Endothelial cell of umbilical vein (primary cell): ENCODE measurements at regions not wholly inside any gene's neighbourhood (a gene's known extent, or its start where the extent isn't known, plus 50 kb on each side); places are given as distances from the start of the nearest gene placed in this dataset.

Experiments
- BruUV-seq: library from RNA; stranded (reverse); fragments of 400-500 nt; replicated peaks from 2 replicates; lab custom pipeline; 2021; lab: Mats Ljungman, UMichigan
- CTCF ChIA-PET: fragments of 300-600, 350-600 bp; sonication (Branson Sonifier 250); formaldehyde crosslinking; loops from one replicate; lab custom pipeline; 2021; ENCODE audit warnings: antibody characterized with exemption, inconsistent platforms; lab: Charles Lee
- POLR2A ChIA-PET: fragments of 300-600, 350-600 bp; sonication (Branson Sonifier 250); formaldehyde crosslinking; loops from one replicate; lab custom pipeline; 2021; ENCODE audit warnings: antibody characterized with exemption, inconsistent platforms; lab: Charles Lee
- DNase-seq: peaks from one replicate; pipeline ENCODE4 v3.0.0-alpha.2; 2011; ENCODE audit warnings: low read depth, low spot score
- FAIRE-seq: peaks from 2 replicates; lab custom pipeline; 2011; peaks lifted over from hg19 to GRCh38; lab: Jason Lieb, UNC
- H2AFZ ChIP-seq: 2 replicates; pipeline ENCODE4 v1.6.0; 2012; ENCODE audit warnings: low read depth, low read length, control low read depth, inconsistent platforms
- H3K27ac ChIP-seq: 2 replicates; pipeline ENCODE4 v1.5.1; 2011; ENCODE audit warnings: low read depth, mild to moderate bottlenecking, control low read depth, low read length, moderate library complexity; ENCODE audit not compliant: insufficient read depth
- H3K27me3 ChIP-seq, 2 experiments: 2 replicates each; pipeline versions ENCODE4 v1.6.0 to v1.6.1; 2011; ENCODE audit warnings: low read length in 2 of 2, mixed read lengths in 1 of 2; ENCODE audit not compliant: control insufficient read depth in 2 of 2, insufficient read depth in 2 of 2
- H3K36me3 ChIP-seq, 2 experiments: 2 replicates in 1 of 2; 3 replicates in 1 of 2; pipeline ENCODE4 v1.5.1; 2011; ENCODE audit warnings: low read length in 2 of 2, mild to moderate bottlenecking in 1 of 2, moderate library complexity in 1 of 2; ENCODE audit not compliant: control insufficient read depth in 2 of 2, insufficient read depth in 2 of 2; ENCODE audit errors: extremely low read depth in 1 of 2
- H3K4me1 ChIP-seq: 3 replicates; pipeline ENCODE4 v1.5.1; 2011; ENCODE audit warnings: mild to moderate bottlenecking, low read length; ENCODE audit not compliant: control insufficient read depth, insufficient read depth; ENCODE audit errors: extremely low read depth
- H3K4me2 ChIP-seq: 2 replicates; pipeline ENCODE4 v1.6.1; 2011; ENCODE audit warnings: low read length, control low read depth, mixed read lengths; ENCODE audit not compliant: insufficient read depth
- H3K4me3 ChIP-seq, 3 experiments: fragments of 200-600 bp in 1 of 3; sonication (generic), shearing (Covaris generic) in 1 of 3; replicated peaks in 1 of 3; 2 replicates each; pipeline ENCODE4 v1.5.1; 2011 to 2016; ENCODE audit warnings: control low read depth in 3 of 3, low read length in 3 of 3, mild to moderate bottlenecking in 2 of 3, inconsistent platforms in 1 of 3, low read depth in 1 of 3, moderate library complexity in 1 of 3; ENCODE audit not compliant: insufficient read depth in 1 of 3
- H3K79me2 ChIP-seq: 2 replicates; pipeline ENCODE4 v1.6.0; 2012; ENCODE audit warnings: low read length, inconsistent platforms; ENCODE audit not compliant: control insufficient read depth, insufficient read depth
- H3K9ac ChIP-seq: replicated peaks from 2 replicates; pipeline ENCODE3; 2011; ENCODE audit warnings: low read length, control low read depth; ENCODE audit not compliant: insufficient read depth; ENCODE audit errors: extremely low read depth
- H3K9me1 ChIP-seq: replicated peaks from 3 replicates; pipeline ENCODE4 v1.6.0; 2011; ENCODE audit warnings: mild to moderate bottlenecking, low read length; ENCODE audit not compliant: control insufficient read depth, insufficient read depth; ENCODE audit errors: extremely low read depth
- H3K9me3 ChIP-seq: replicated peaks from 2 replicates; pipeline ENCODE4 v1.5.1; 2012; ENCODE audit warnings: low read length, inconsistent platforms; ENCODE audit not compliant: control insufficient read depth, insufficient read depth
- H4K20me1 ChIP-seq: replicated peaks from 2 replicates; pipeline ENCODE3; 2011; ENCODE audit warnings: mild to moderate bottlenecking, low read length; ENCODE audit not compliant: control insufficient read depth, insufficient read depth; ENCODE audit errors: extremely low read depth
- EZH2 ChIP-seq: IDR thresholded peaks from 2 replicates; pipeline ENCODE4 v1.6.1; 2012; ENCODE audit warnings: borderline replicate concordance, low read depth, mild to moderate bottlenecking, moderate library complexity, low read length, inconsistent platforms; ENCODE audit not compliant: severe bottlenecking
- FOS ChIP-seq: IDR thresholded peaks from 2 replicates; pipeline ENCODE4 v1.6.1; 2011; ENCODE audit warnings: mild to moderate bottlenecking, low read length, moderate library complexity, borderline replicate concordance; ENCODE audit not compliant: insufficient read depth
- GATA2 ChIP-seq: IDR thresholded peaks from 2 replicates; pipeline ENCODE4 v1.7.0; 2011; ENCODE audit warnings: low read depth, mild to moderate bottlenecking, moderate library complexity, mixed read lengths, low read length; ENCODE audit not compliant: insufficient read length, insufficient read depth
- JUN ChIP-seq: IDR thresholded peaks from 2 replicates; pipeline ENCODE4 v1.6.1; 2011; ENCODE audit warnings: borderline replicate concordance, low read depth; ENCODE audit not compliant: insufficient read length, insufficient read depth
- MYC ChIP-seq: IDR thresholded peaks from one replicate; pipeline ENCODE4 v1.6.1; 2011; ENCODE audit warnings: mild to moderate bottlenecking, low read depth, low read length
- POLR2A ChIP-seq: IDR thresholded peaks from 2 replicates; pipeline ENCODE4 v1.6.1; 2012; ENCODE audit warnings: low read depth, mild to moderate bottlenecking, control low read depth, low read length
- POLR2AphosphoS5 ChIP-seq: IDR thresholded peaks from 2 replicates; pipeline ENCODE4 v1.6.1; 2012; ENCODE audit warnings: low read depth, mild to moderate bottlenecking, control low read depth, low read length, moderate library complexity; ENCODE audit not compliant: insufficient read depth
- dilution Hi-C: fragments of 300-500 bp; cut with MboI; formaldehyde crosslinking; loops from one replicate; pipeline ENCODE4 v1.15.0; 2019; ENCODE audit warnings: low sequenced_read_pairs; ENCODE audit not compliant: extremely low pct_ligation_motif_present
- intact Hi-C: fragments of 100-400 bp; cut with micrococcal nuclease; formaldehyde crosslinking; loops from one replicate; pipeline ENCODE4 v1.10.0; 2022
- TF ChIP-seq, protein P1 (sequence below), 2 donors: IDR thresholded peaks; 1 replicate in 1 of 2; 2 replicates in 1 of 2; pipeline ENCODE4 v1.5.1; 2011; ENCODE audit warnings: low read length in 2 of 2, mild to moderate bottlenecking in 2 of 2, moderate library complexity in 2 of 2, control low read depth in 1 of 2, inconsistent platforms in 1 of 2, low read depth in 1 of 2; ENCODE audit not compliant: insufficient read depth in 1 of 2; ENCODE audit errors: extremely low read depth in 1 of 2
- TF ChIP-seq, protein P2 (sequence below): IDR thresholded peaks from 2 replicates; pipeline ENCODE4 v1.6.1; 2011; ENCODE audit not compliant: insufficient read depth, insufficient read length

DNA sequence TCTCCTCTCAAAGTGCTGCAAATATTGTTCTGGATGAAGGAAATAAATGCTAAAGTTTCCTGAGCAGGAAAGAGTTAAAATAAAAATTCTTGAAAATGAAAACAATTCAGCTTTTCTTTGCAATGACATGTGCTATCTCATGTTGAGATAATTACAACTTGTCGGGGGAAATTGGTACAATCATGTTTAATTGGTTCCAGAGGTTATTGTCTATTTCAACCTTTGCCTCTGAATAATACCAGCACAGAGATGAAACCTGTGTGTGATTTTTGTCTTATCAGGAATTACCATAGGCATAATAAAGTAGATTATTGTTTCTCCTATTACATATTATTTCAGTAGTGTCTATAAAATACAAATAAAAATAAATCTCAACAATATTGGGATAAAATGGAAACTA, 305.0 kb downstream of the XPNPEP1 start:
- DNase-seq: no peak

DNA sequence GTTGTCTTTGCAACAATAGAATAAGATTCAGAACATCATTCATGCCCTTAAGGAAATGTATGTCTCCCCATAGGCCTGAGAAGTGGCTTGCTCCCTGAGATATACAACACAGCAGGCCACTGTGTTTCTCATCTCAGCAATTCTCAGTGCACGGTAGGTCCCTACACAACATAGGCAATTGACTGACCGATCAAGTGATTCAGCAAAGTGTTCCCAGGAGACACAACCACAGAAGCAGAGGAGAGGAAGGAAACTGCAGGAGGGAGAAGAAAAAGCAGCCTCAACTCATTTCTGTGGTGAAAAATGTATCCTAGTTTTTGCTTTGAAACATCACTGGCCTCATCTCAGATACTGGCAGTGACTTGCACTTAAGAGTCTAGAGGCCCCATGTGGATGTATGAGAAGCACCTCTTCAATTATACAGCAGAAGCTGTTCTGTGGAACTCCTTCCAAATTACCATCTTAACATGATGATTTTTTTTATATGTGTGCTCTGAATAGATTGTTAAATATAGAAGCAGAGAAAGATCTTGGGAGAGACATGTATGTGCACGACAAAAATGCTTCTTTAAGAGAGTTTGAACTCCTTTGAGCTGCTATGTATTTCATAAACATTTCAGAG, 306.8 kb downstream of the XPNPEP1 start:
- ChIA-PET POLR2A (no interaction called here), CTCF (no interaction called here)
- H3K9me1 ChIP-seq: no peaks in the 10 kb centered on the region
- DNase-seq (no peak), FAIRE-seq (no peak)
- H3K79me2 ChIP-seq: no peaks in the 10 kb centered on the region
- H3K4me1 ChIP-seq: no peaks in the 10 kb centered on the region
- H3K4me2 ChIP-seq: no peak overlapping the region
- H3K9me3 ChIP-seq: peaks cover 3% of the 10 kb centered on the region
- no peak overlapping the region for H3K9ac ChIP-seq
- no peaks in the 10 kb centered on the region for H3K27me3 ChIP-seq
- no peak overlapping the region for H3K27ac ChIP-seq
- H4K20me1 ChIP-seq: no peaks in the 10 kb centered on the region
- no TSS peak for BruUV-seq
- H2AFZ ChIP-seq: no peak overlapping the region
- dilution Hi-C loops: no loop called here
- H3K36me3 ChIP-seq: no peaks in the 10 kb centered on the region
- TF ChIP-seq JUN (no peak), MYC (no peak), POLR2AphosphoS5 (no peak), GATA2 (no peak), POLR2A (no peak), FOS (no peak), EZH2 (no peak)
- TF ChIP-seq, protein P1, sequence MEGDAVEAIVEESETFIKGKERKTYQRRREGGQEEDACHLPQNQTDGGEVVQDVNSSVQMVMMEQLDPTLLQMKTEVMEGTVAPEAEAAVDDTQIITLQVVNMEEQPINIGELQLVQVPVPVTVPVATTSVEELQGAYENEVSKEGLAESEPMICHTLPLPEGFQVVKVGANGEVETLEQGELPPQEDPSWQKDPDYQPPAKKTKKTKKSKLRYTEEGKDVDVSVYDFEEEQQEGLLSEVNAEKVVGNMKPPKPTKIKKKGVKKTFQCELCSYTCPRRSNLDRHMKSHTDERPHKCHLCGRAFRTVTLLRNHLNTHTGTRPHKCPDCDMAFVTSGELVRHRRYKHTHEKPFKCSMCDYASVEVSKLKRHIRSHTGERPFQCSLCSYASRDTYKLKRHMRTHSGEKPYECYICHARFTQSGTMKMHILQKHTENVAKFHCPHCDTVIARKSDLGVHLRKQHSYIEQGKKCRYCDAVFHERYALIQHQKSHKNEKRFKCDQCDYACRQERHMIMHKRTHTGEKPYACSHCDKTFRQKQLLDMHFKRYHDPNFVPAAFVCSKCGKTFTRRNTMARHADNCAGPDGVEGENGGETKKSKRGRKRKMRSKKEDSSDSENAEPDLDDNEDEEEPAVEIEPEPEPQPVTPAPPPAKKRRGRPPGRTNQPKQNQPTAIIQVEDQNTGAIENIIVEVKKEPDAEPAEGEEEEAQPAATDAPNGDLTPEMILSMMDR (IDR thresholded peaks at IDR 0.05; ENCODE audit: extremely low read depth in 1 of 2, insufficient read depth in 1 of 2, low read depth in 1 of 2, low read length in 2 of 2): no peak
- TF ChIP-seq, protein P2, sequence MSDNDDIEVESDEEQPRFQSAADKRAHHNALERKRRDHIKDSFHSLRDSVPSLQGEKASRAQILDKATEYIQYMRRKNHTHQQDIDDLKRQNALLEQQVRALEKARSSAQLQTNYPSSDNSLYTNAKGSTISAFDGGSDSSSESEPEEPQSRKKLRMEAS: no peak
- no peak overlapping the region for H3K4me3 ChIP-seq
- intact Hi-C loops: no loop called here

More for the DNA sequence above, 305.0 kb downstream of the XPNPEP1 start:
- H3K9me1 ChIP-seq: no peaks in the 10 kb centered on the region
- H3K36me3 ChIP-seq: no peaks in the 10 kb centered on the region
- no TSS peak for BruUV-seq
- no peak for FAIRE-seq
- H3K4me2 ChIP-seq: no peak overlapping the region
- no peak overlapping the region for H3K27ac ChIP-seq
- TF ChIP-seq POLR2A (no peak), JUN (no peak)
- CTCF ChIA-PET: no interaction called here
- no peak overlapping the region for H3K9ac ChIP-seq
- intact Hi-C loops: no loop called here
- dilution Hi-C loops: no loop called here
- H3K9me3 ChIP-seq: peaks cover 3% of the 10 kb centered on the region
- no peaks in the 10 kb centered on the region for H3K79me2 ChIP-seq
- H4K20me1 ChIP-seq: no peaks in the 10 kb centered on the region
- H3K27me3 ChIP-seq: no peaks in the 10 kb centered on the region
- H3K4me1 ChIP-seq: no peaks in the 10 kb centered on the region
- no peak overlapping the region for H3K4me3 ChIP-seq
- POLR2A ChIA-PET: no interaction called here
- H2AFZ ChIP-seq: no peak overlapping the region
